ENCODE measurements at regions not wholly inside any gene's neighbourhood (a gene's known extent, or its start where the extent isn't known, plus 50 kb on each side); places are given as distances from the start of the nearest gene placed in this dataset.

DNA sequence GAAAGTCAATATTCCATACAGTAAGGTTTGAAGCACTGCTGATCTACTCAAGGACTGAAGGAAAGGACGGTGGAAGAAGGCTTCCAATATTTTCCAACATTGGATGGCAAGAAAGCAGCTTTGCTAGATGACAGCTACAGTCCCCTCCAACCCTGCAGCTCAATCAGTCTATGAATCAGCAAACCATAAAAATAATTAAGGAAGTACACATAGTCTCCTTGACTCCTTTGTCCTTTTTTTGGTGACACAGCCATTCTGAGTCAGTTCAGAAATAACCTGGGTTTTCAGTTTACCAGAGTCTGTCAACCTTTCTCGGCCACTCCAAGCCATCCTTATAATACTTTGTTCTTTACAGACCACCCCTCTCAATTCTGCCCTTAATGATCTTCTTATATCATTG, 232.5 kb downstream of the IBTK start:
- DNase-seq (ENCODE audit: low read depth), result no peak

DNA sequence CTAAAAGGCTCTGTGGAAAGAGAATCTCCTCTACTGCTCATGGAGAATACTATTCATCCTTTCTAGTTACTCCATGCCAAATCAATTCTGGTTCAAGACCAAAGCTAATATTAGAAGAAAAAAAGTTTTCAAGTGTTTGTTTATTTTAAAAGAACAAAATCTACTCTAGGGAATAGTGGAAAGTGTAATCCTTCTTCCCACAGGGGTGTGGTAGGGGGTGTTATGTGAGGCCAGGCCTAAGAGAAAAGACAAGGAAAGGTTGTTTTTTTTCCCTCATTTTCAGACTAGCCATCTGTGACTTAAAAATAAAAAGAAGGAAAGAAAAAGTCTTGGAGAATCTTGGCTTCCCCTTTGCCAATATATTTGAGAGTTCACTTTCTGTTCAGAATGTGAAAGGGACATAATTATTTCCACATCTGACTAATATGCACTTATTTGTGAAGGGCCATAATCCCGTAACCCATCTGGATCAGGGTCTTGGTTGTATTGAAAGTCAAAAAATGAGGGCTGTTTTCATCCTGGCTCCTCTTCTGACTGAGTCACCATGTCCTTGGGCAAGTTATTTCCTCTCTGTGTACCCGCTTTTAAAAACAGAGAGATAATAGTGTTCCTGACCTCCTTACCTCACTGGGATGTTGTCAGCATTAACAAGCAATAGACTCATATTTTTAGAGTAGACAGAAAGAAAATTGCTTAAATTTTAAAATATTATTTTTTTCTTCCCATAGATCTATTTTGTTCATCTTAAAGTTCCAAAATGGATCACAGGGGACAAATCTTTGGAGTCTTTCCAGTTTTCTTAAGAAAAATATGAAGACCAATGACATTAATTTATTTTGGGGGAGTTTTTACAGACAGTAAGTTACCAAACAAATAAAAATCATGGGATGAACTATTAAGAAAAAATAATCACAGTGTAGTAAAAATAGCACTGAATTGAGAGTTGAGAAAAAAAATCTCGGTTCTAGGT, 233.7 kb downstream of the IBTK start:
- DNase-seq (ENCODE audit: low read depth), result no peak

- no peak for DNase-seq (ENCODE audit: low read depth)
Observed at GRCh38 chr6:82006027-82006738, 241.4 kb downstream of the IBTK start.

GRCh38 chr6:82000551-82000950, 247.0 kb downstream of the IBTK start:
- no peak for DNase-seq (ENCODE audit: low read depth)

- DNase-seq (ENCODE audit: low read depth), result no peak
Observed at GRCh38 chr6:81999826-82000225, 247.3 kb upstream of the TENT5A start.

GRCh38 chr6:81999270-81999669, 246.8 kb upstream of the TENT5A start:
- DNase-seq (ENCODE audit: low read depth), result no peak

DNA sequence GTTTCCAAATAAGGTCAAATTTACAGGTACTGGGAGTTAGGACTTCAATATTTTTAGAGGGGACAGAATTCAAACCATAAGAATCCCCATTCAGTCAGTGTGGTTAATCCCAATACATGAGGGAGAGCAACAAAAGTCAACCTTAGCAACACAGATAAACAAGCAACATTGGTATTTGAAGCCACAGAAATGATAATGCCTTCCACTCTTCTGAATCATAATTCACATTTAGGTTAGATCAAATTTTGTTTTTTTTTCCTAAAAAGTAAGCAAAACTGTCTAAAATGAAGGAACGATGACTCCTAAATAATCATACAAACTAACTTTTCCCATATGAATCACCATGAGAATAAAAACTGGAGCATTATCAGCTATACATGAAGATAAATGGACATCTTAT, 246.0 kb upstream of the TENT5A start:
- DNase-seq (ENCODE audit: low read depth), result peak; percentile 67

- DNase-seq (ENCODE audit: low read depth), result peak; percentile 77
Observed at GRCh38 chr6:81997090-81997926, 244.8 kb upstream of the TENT5A start.

DNA sequence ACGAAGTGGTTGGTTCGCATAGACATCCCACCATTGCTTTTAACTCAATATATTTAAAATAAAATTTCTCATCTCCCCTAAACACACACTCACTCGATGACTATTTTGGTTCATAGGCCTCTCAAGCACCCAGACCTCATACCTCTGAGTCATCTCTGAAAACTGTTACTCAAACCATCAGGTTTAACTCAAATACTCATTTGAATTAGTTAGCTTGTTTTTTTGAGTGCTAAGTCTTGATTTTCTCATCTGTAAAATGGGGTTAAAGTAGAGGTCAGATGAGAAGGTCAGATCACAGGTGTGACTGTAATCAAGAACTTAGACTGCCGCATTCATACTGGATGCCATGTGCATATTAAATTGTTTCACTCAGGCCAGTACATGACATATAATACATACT, 243.9 kb upstream of the TENT5A start:
- DNase-seq (ENCODE audit: low read depth), result no peak

- no peak for DNase-seq (ENCODE audit: low read depth)
Observed at GRCh38 chr6:81995548-81996289, 243.2 kb upstream of the TENT5A start.

DNA sequence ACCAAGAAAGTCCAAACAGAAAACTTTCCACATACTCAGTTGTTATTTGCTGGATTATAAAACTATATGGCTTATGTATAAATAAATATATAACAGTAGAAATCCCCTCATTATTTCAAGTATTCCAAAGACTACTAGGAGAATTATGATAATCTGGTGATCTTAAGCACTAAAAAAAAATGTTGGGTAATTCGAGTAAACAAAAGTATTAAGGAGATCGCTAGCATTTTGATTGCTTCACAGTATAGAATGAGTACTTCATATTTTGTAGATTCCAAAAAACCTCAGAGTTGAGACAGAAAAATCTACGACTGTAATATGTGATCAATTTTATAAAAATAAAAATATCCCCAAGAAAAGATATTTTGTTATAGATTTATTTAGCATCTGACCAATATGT, 236.4 kb upstream of the TENT5A start:
- DNase-seq (ENCODE audit: low read depth), result no peak

DNA sequence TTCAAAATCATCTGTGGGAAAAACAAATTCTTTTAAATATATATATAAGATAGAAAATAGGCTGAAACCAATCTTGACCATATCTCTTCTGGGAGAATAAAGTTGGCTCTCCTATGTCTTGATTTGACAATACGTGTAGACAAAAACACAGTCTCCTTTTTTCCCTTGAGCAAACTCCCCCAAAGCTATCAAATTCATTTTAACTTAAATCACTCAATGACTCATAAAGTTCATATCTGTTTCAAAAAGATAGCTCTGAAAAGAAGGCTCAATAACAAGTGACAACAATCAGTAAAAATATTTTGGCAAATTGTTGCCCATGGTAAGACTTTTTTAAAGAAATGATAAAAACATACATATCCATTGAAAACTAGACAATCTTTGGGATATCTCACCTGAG, 236.0 kb upstream of the TENT5A start:
- no peak for DNase-seq (ENCODE audit: low read depth)

DNA sequence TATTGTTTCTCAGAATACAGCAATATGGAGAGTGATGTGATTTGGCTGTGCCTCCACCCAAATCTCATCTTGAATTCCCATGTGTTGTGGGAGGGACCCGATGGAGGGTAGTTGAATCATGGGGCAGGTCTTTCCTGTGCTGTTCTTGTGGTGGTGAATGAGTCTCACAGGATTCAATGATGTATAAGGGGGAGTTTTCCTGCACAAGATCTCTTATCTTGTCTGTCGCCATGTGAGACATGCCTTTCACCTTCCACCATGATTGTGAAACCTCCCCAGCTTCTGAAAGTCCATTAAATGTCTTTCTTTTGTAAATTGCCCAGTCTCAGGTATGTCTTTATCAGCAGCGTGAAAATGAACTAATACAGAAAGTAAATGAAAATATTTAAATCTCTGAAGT, 234.8 kb upstream of the TENT5A start:
- DNase-seq (ENCODE audit: low read depth), result no peak

DNA sequence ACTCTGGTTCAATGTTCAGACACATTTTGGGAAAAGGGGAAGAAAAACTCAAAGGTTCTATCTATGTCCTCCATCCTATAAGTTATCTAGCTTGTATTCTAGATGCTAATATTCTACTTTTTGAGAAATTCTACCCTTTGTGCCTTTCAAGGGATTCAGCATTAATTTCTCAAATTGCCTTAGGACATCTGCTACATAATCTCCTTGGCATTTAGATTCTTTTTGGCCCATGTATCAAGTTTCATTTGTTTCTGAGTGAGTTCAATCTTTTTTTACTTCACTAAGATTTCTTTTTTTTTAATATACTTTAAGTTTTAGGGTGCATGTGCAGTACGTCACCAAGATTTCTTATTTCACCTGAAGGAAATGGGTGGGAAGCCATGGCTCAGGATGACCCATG, 232.7 kb upstream of the TENT5A start:
- DNase-seq (ENCODE audit: low read depth), result no peak

GRCh38 chr6:81984599-81984998, 232.1 kb upstream of the TENT5A start:
- DNase-seq (ENCODE audit: low read depth), result no peak

GRCh38 chr6:81981812-81982211, 229.3 kb upstream of the TENT5A start:
- DNase-seq (ENCODE audit: low read depth), result no peak

- DNase-seq (ENCODE audit: low read depth), result no peak
Observed at GRCh38 chr6:81979767-81980166, 227.3 kb upstream of the TENT5A start.

DNA sequence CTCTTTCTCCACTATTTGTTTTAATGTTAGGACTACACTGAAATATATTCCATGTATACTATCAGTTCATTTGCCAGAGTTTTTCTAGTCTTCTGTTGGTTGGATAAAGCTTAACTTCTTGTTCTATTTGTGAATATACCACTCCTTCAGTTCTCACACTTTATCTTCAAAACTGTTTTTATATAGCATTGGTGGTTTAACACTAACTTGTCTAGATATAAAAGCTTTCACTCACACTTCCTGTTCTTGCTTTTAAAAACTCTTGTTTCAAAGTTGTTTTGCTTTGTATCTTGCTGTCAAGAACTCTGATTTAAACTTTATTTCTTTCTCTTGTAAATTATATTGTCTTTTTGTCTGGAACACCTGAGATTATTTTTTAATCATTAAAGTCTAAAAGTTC, 226.8 kb upstream of the TENT5A start:
- DNase-seq (ENCODE audit: low read depth), result no peak

GRCh38 chr6:81978230-81978629, 225.7 kb upstream of the TENT5A start:
- no peak for DNase-seq (ENCODE audit: low read depth)

- no peak for DNase-seq (ENCODE audit: low read depth)
Observed at GRCh38 chr6:81977486-81977885, 225.0 kb upstream of the TENT5A start.

GRCh38 chr6:81969814-81970213, 217.3 kb upstream of the TENT5A start:
- no peak for DNase-seq (ENCODE audit: low read depth)

GRCh38 chr6:81969011-81969410, 216.5 kb upstream of the TENT5A start:
- DNase-seq (ENCODE audit: low read depth), result no peak

Measured in GM04503 (cell line).